IPS DF 4.7 (cell line): ENCODE measurements at regions not wholly inside any gene's neighbourhood (a gene's known extent, or its start where the extent isn't known, plus 50 kb on each side); places are given as distances from the start of the nearest gene placed in this dataset.

Experiments
- DNase-seq: peaks from one replicate; pipeline ENCODE4 v3.0.0-alpha.2; 2013; ENCODE audit warnings: low spot score; ENCODE audit errors: extremely low read depth

GRCh38 chr17:69947027-69947759 is 127.8 kb upstream of the KCNJ16 start:
- DNase-seq, result no peak

- no peak for DNase-seq
Observed at GRCh38 chr17:69948406-69948805, 126.6 kb upstream of the KCNJ16 start.

- DNase-seq, result no peak
Observed at GRCh38 chr17:69949496-69949895, 125.5 kb upstream of the KCNJ16 start.

GRCh38 chr17:69949973-69950695 is 124.9 kb upstream of the KCNJ16 start:
- DNase-seq, result no peak

- DNase-seq, result no peak
Observed at GRCh38 chr17:69950701-69951418, 124.2 kb upstream of the KCNJ16 start.

- no peak for DNase-seq
Observed at GRCh38 chr17:69954241-69954925, 120.6 kb upstream of the KCNJ16 start.

GRCh38 chr17:69958063-69958462 is 117.0 kb upstream of the KCNJ16 start:
- no peak for DNase-seq

- DNase-seq, result no peak
Observed at GRCh38 chr17:69959283-69959682, 115.7 kb upstream of the KCNJ16 start.

GRCh38 chr17:69960755-69961154 is 114.3 kb upstream of the KCNJ16 start:
- DNase-seq, result no peak

- no peak for DNase-seq
Observed at GRCh38 chr17:69961501-69962145, 113.4 kb upstream of the KCNJ16 start.

GRCh38 chr17:69962436-69962995 is 112.5 kb upstream of the KCNJ16 start:
- no peak for DNase-seq

- no peak for DNase-seq
Observed at GRCh38 chr17:69967910-69968411, 107.1 kb upstream of the KCNJ16 start.

- DNase-seq, result no peak
Observed at GRCh38 chr17:69969897-69970296, 105.1 kb upstream of the KCNJ16 start.

GRCh38 chr17:69972251-69972650 is 102.8 kb upstream of the KCNJ16 start:
- DNase-seq, result no peak

GRCh38 chr17:69975808-69976207 is 99.2 kb upstream of the KCNJ16 start:
- no peak for DNase-seq

GRCh38 chr17:69978056-69978646 is 96.9 kb upstream of the KCNJ16 start:
- no peak for DNase-seq

GRCh38 chr17:69981441-69981840 is 93.6 kb upstream of the KCNJ16 start:
- no peak for DNase-seq

- DNase-seq, result no peak
Observed at GRCh38 chr17:69995476-69995875, 79.5 kb upstream of the KCNJ16 start.

GRCh38 chr17:69997332-69997731 is 77.7 kb upstream of the KCNJ16 start:
- DNase-seq, result no peak

- DNase-seq, result no peak
Observed at GRCh38 chr17:69999253-69999652, 75.8 kb upstream of the KCNJ16 start.
